ENCODE measurements at regions not wholly inside any gene's neighbourhood (a gene's known extent, or its start where the extent isn't known, plus 50 kb on each side); places are given as distances from the start of the nearest gene placed in this dataset.
"Not testable (repeated sequence)": the region's sequence is repeated elsewhere in the genome, so short reads cannot be mapped to it uniquely, and the experiment has no call there.

DNA sequence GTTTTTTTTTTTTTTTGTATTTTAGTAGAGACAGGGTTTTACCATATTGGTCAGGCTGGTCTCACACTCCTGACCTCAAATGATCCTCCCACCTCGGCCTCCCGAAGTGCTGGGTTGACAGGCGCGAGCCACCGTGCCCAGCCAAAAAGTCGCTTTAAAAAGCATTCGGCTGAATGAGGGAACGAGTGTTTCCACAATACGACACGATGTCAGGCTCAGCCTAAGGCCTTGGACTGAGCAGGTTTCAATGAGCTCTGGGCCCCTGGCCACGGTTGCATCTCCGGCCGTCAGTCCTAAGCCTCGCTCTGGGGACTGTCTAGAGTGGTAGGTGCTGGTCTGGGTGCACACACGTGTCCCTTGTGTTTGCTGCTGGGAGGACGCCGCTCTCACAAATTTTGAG, 122.6 kb upstream of the ZNF469 start:
- H2BK5ac ChIP-seq (ENCODE audit: low read depth, low read length); H3K27ac ChIP-seq (ENCODE audit: low read depth, low read length); H4K91ac ChIP-seq (replicated peaks; ENCODE audit: insufficient read length, low read length); H3K23ac ChIP-seq (ENCODE audit: insufficient read length); H4K5ac ChIP-seq (ENCODE audit: insufficient read length, low read depth, low read length); H3K27me3 ChIP-seq (replicated peaks in 1 of 4; ENCODE audit: control insufficient read depth in 3 of 4, extremely low read depth in 1 of 4, insufficient read depth in 3 of 4, low read length in 3 of 4); H3K23me2 ChIP-seq (ENCODE audit: low read depth, low read length); H3K18ac ChIP-seq (ENCODE audit: extremely low read depth, low read length); H3K79me2 ChIP-seq (ENCODE audit: control insufficient read depth in 1 of 2, insufficient read depth in 2 of 2, low read length in 2 of 2); H3K79me1 ChIP-seq (ENCODE audit: low read depth, low read length); H3K9ac ChIP-seq (replicated peaks in 1 of 4; ENCODE audit: extremely low read depth in 1 of 4, low read depth in 3 of 4, low read length in 3 of 4); H3K4ac ChIP-seq (replicated peaks; ENCODE audit: insufficient read length, low read depth, low read length); CTCF ChIA-PET (ENCODE audit: partially characterized antibody); FAIRE-seq; H2BK15ac ChIP-seq (ENCODE audit: low read length); H4K8ac ChIP-seq (ENCODE audit: extremely low read depth, insufficient read depth, low read length); DNase-seq (ENCODE audit: low read depth in 1 of 2, low spot score in 2 of 2); H2BK120ac ChIP-seq (replicated peaks; ENCODE audit: low read depth, low read length); H4K20me1 ChIP-seq (replicated peaks in 1 of 2; ENCODE audit: control insufficient read depth in 1 of 2, insufficient read depth in 2 of 2, low read length in 2 of 2); H3K36me3 ChIP-seq (ENCODE audit: control insufficient read depth in 2 of 4, insufficient read depth in 4 of 4, low read length in 3 of 4); H2AFZ ChIP-seq (ENCODE audit: low read length); H3K4me2 ChIP-seq (ENCODE audit: insufficient read depth in 1 of 2, low read depth in 2 of 2, low read length in 2 of 2); H3K56ac ChIP-seq (replicated peaks; ENCODE audit: insufficient read length, low read depth, low read length); H3K14ac ChIP-seq (ENCODE audit: insufficient read length); H3K4me3 ChIP-seq (ENCODE audit: extremely low read depth in 1 of 4, insufficient read depth in 2 of 4, low read depth in 3 of 4, low read length in 4 of 4); H3K9me3 ChIP-seq (ENCODE audit: insufficient read depth in 2 of 2, low read depth in 1 of 2, low read length in 1 of 2): not testable (repeated sequence)
- Histone ChIP-seq H2AK5ac (ENCODE audit: low read depth, low read length) (0 out of 2 replicates have a peak overlapping the region, but pooled peaks have one; percentile 24), H2BK20ac (ENCODE audit: low read length) (0 out of 2 replicates have a peak overlapping the region, but pooled peaks have one; percentile 55), H3K4me1 (replicated peaks in 1 of 4; ENCODE audit: control insufficient read depth in 3 of 4, insufficient read depth in 4 of 4, low read length in 3 of 4) (peaks cover 0 to 20% (median 9%) of the 10 kb centered on the region in 4 experiments; a peak in 6 of 7 replicates), H2BK12ac (ENCODE audit: low read depth, low read length) (peak overlapping the region; percentile 84; the same call in 1 of the 2 replicates)
- WGBS, 2 experiments (ENCODE audit: extremely low coverage in 1 of 2, insufficient coverage in 1 of 2, insufficient read length in 1 of 2, insufficient replicate concordance in 2 of 2, low coverage in 1 of 2, low lambda C conversion rate in 2 of 2, missing lambda C conversion rate in 1 of 2) = 95% methylated on average over 17 of the region's 17 CpGs; no CpG with 5 or more reads in 1 of the 2 experiments
- POLR2A ChIA-PET (ENCODE audit: partially characterized antibody) = interaction anchor here (0.7 kb wide), 1 partner anchor 25 kb away, joined by 3 read pairs; no protein-coding TSS in a partner anchor

All from H1 (cell line).